Endothelial cell of umbilical vein (primary cell): ENCODE measurements at regions not wholly inside any gene's neighbourhood (a gene's known extent, or its start where the extent isn't known, plus 50 kb on each side); places are given as distances from the start of the nearest gene placed in this dataset.

ENCODE experiments used
- CTCF ChIP-seq, 2 donors: IDR thresholded peaks; 1 replicate in 1 of 2; 2 replicates in 1 of 2; pipeline ENCODE4 v1.5.1; 2011; ENCODE audit warnings: low read length in 2 of 2, mild to moderate bottlenecking in 2 of 2, moderate library complexity in 2 of 2, control low read depth in 1 of 2, inconsistent platforms in 1 of 2, low read depth in 1 of 2; ENCODE audit not compliant: insufficient read depth in 1 of 2; ENCODE audit errors: extremely low read depth in 1 of 2
- EZH2 ChIP-seq: IDR thresholded peaks from 2 replicates; pipeline ENCODE4 v1.6.1; 2012; ENCODE audit warnings: borderline replicate concordance, low read depth, mild to moderate bottlenecking, moderate library complexity, low read length, inconsistent platforms; ENCODE audit not compliant: severe bottlenecking
- POLR2A ChIP-seq: IDR thresholded peaks from 2 replicates; pipeline ENCODE4 v1.6.1; 2012; ENCODE audit warnings: low read depth, mild to moderate bottlenecking, control low read depth, low read length
- POLR2AphosphoS5 ChIP-seq: IDR thresholded peaks from 2 replicates; pipeline ENCODE4 v1.6.1; 2012; ENCODE audit warnings: low read depth, mild to moderate bottlenecking, control low read depth, low read length, moderate library complexity; ENCODE audit not compliant: insufficient read depth

GRCh38 chr2:55986700-55987440 lies 63.3 kb upstream of the EFEMP1 start:
- TF ChIP-seq POLR2AphosphoS5: no peak
- TF ChIP-seq EZH2: no peak
- no peak for TF ChIP-seq POLR2A
- no peak for TF ChIP-seq CTCF (IDR thresholded peaks at IDR 0.05; ENCODE audit: extremely low read depth in 1 of 2, insufficient read depth in 1 of 2, low read depth in 1 of 2, low read length in 2 of 2)
